ENCODE measurements at regions not wholly inside any gene's neighbourhood (a gene's known extent, or its start where the extent isn't known, plus 50 kb on each side); places are given as distances from the start of the nearest gene placed in this dataset.
"Not testable (repeated sequence)": the region's sequence is repeated elsewhere in the genome, so short reads cannot be mapped to it uniquely, and the experiment has no call there.

- no peak for DNase-seq
These were observed 115.7 kb upstream of the CACNA2D1 start for GRCh38 chr7:82559193-82559805.

GRCh38 chr7:82549616-82550285 is 106.2 kb upstream of the CACNA2D1 start:
- no peak for DNase-seq

GRCh38 chr7:82548141-82548688 is 104.6 kb upstream of the CACNA2D1 start:
- DNase-seq, result no peak

GRCh38 chr7:82542665-82543064 is 99.1 kb upstream of the CACNA2D1 start:
- DNase-seq, result no peak

- DNase-seq, result no peak
These were observed 96.4 kb upstream of the CACNA2D1 start for GRCh38 chr7:82539969-82540368.

- DNase-seq, result no peak
These were observed 91.1 kb upstream of the CACNA2D1 start for GRCh38 chr7:82534684-82535083.

GRCh38 chr7:82530361-82530760 is 86.8 kb upstream of the CACNA2D1 start:
- no peak for DNase-seq

- no peak for DNase-seq
These were observed 85.2 kb upstream of the CACNA2D1 start for GRCh38 chr7:82528577-82529310.

- no peak for DNase-seq
These were observed 84.3 kb upstream of the CACNA2D1 start for GRCh38 chr7:82527851-82528250.

- no peak for DNase-seq
These were observed 78.4 kb upstream of the CACNA2D1 start for GRCh38 chr7:82521906-82522445.

- DNase-seq, result no peak
These were observed 73.5 kb upstream of the CACNA2D1 start for GRCh38 chr7:82517050-82517449.

- DNase-seq, result no peak
These were observed 68.0 kb upstream of the CACNA2D1 start for GRCh38 chr7:82511542-82511941.

- DNase-seq, result no peak
These were observed 64.5 kb upstream of the CACNA2D1 start for GRCh38 chr7:82507976-82508677.

GRCh38 chr7:82507365-82507975 is 63.9 kb upstream of the CACNA2D1 start:
- DNase-seq, result no peak

- DNase-seq, result no peak
These were observed 63.1 kb upstream of the CACNA2D1 start for GRCh38 chr7:82506702-82507101.

- no peak for DNase-seq
These were observed 62.6 kb upstream of the CACNA2D1 start for GRCh38 chr7:82506208-82506607.

- DNase-seq, result no peak
These were observed 57.8 kb upstream of the CACNA2D1 start for GRCh38 chr7:82501346-82501745.

- DNase-seq, result not testable (repeated sequence)
These were observed 56.0 kb upstream of the CACNA2D1 start for GRCh38 chr7:82499546-82499945.

GRCh38 chr7:82494420-82494819 is 50.8 kb upstream of the CACNA2D1 start:
- DNase-seq, result no peak
